Mucosa of descending colon (tissue), 3 donors: ENCODE measurements at regions not wholly inside any gene's neighbourhood (a gene's known extent, or its start where the extent isn't known, plus 50 kb on each side); places are given as distances from the start of the nearest gene placed in this dataset.

Experiments used
- ATAC-seq: fragments of 200-7000 bp; cut with Tn5 transposase; one replicate; pipeline ENCODE4 v1.9.1; 2020; ENCODE audit warnings: mild to moderate bottlenecking, moderate library complexity
- DNase-seq, 3 donors: peaks; one replicate each; pipeline ENCODE4 v3.0.0-alpha.2; 2020
- H3K36me3 ChIP-seq: fragments of 200-600 bp; one replicate; pipeline ENCODE4 v1.8.0; 2021; ENCODE audit warnings: low read depth, mild to moderate bottlenecking
- H3K4me1 ChIP-seq: fragments of 200-600 bp; one replicate; pipeline ENCODE4 v1.8.0; 2021; ENCODE audit warnings: low read depth, mild to moderate bottlenecking
- H3K4me3 ChIP-seq: fragments of 200-600 bp; one replicate; pipeline ENCODE4 v1.8.0; 2021; ENCODE audit warnings: mild to moderate bottlenecking
- H3K9me3 ChIP-seq: fragments of 200-600 bp; one replicate; pipeline ENCODE4 v1.8.0; 2021; ENCODE audit warnings: mild to moderate bottlenecking
- intact Hi-C, 2 donors: fragments of 100-400 bp; cut with DNase I in 1 of 2; cut with micrococcal nuclease in 1 of 2; formaldehyde crosslinking; loops; one replicate each; pipeline versions ENCODE4 v1.11.0 to v1.11.1; 2022; cut with DNase I, micrococcal nuclease
- TF ChIP-seq, protein P1 (sequence below): fragments of 200-600 bp; IDR thresholded peaks from one replicate; pipeline ENCODE4 v1.8.0; 2022; ENCODE audit warnings: antibody characterized with exemption, mild to moderate bottlenecking
- donor health status: DM: no; HTN: no; CAD: no; lungs with moderate emphysema.
- donor health status: DM: no; HTN: no; CAD: no.
- donor health status: DM: no; HTN: yes; CAD: no.

GRCh38 chr1:79422726-79423125 lies 416.2 kb upstream of the ADGRL4 start:
- TF ChIP-seq, protein P1, sequence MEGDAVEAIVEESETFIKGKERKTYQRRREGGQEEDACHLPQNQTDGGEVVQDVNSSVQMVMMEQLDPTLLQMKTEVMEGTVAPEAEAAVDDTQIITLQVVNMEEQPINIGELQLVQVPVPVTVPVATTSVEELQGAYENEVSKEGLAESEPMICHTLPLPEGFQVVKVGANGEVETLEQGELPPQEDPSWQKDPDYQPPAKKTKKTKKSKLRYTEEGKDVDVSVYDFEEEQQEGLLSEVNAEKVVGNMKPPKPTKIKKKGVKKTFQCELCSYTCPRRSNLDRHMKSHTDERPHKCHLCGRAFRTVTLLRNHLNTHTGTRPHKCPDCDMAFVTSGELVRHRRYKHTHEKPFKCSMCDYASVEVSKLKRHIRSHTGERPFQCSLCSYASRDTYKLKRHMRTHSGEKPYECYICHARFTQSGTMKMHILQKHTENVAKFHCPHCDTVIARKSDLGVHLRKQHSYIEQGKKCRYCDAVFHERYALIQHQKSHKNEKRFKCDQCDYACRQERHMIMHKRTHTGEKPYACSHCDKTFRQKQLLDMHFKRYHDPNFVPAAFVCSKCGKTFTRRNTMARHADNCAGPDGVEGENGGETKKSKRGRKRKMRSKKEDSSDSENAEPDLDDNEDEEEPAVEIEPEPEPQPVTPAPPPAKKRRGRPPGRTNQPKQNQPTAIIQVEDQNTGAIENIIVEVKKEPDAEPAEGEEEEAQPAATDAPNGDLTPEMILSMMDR: no peak
- intact Hi-C loops: no loop called here
- DNase-seq (no peak), ATAC-seq (no peak)
- Histone ChIP-seq H3K9me3 (no peaks in the 10 kb centered on the region), H3K36me3 (no peaks in the 10 kb centered on the region), H3K4me3 (no peak overlapping the region), H3K4me1 (no peaks in the 10 kb centered on the region)

GRCh38 chr1:79398501-79398900 lies 392.0 kb upstream of the ADGRL4 start:
- ATAC-seq (no peak), DNase-seq (no peak)

DNA sequence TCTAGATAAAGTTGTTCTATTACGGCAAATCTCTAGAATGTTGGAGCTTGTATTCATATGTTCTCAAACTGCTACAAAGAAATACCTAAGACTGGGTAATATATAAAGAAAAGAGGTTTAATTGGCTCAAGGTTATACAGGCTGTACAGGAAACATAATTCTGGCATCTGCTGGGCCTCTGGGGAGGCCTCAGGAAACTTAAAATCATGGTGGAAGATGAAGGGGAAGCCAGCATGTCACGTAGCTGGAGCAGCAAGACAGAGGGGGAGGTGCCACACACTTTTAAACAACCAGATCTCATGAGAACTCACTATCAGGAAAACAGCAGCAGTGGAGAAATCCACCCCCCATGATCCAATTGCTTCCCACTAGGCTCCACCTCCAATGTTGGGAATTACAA lies 390.4 kb upstream of the ADGRL4 start:
- TF ChIP-seq, protein P1: no peak
- intact Hi-C loops: no loop called here
- DNase-seq: no peak
- ATAC-seq: no peak
- Histone ChIP-seq H3K4me3 (no peak overlapping the region), H3K36me3 (no peaks in the 10 kb centered on the region), H3K9me3 (no peaks in the 10 kb centered on the region), H3K4me1 (no peaks in the 10 kb centered on the region)

More at GRCh38 chr1:79398501-79398900, 392.0 kb upstream of the ADGRL4 start:
- no peaks in the 10 kb centered on the region for H3K4me1 ChIP-seq
- H3K4me3 ChIP-seq: no peak overlapping the region
- TF ChIP-seq, protein P1: no peak
- intact Hi-C loops: no loop called here
- no peaks in the 10 kb centered on the region for H3K36me3 ChIP-seq
- no peaks in the 10 kb centered on the region for H3K9me3 ChIP-seq

- TF ChIP-seq, protein P1: no peak
- ATAC-seq: no peak
- intact Hi-C loops: no loop called here
These were observed 382.3 kb upstream of the ADGRL4 start for GRCh38 chr1:79388694-79389361.

DNA sequence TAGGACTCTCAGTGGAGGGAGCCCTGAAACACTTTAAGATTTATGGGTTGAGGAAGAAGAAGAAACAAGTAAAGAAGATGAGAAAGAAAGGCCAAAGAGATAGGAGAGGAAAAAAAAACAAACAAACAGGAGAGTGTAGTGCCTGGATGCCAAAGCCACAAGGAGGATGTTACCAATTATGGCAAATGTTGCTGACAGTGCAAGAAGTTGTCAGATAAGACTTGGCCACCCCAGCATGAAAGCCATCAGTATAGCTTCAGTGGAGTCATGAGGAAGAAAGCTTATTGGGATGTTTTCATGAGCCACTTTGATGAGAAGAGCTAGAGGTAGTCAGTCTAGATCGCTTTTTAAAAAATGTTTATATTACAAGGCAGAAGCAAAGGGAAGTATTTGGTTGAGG lies 380.2 kb upstream of the ADGRL4 start:
- Histone ChIP-seq H3K4me3 (no peak overlapping the region), H3K9me3 (no peaks in the 10 kb centered on the region), H3K36me3 (no peaks in the 10 kb centered on the region), H3K4me1 (no peaks in the 10 kb centered on the region)
- DNase-seq (no peak), ATAC-seq (no peak)
- intact Hi-C loops: no loop called here
- TF ChIP-seq, protein P1: no peak

More at GRCh38 chr1:79388694-79389361, 382.3 kb upstream of the ADGRL4 start:
- no peaks in the 10 kb centered on the region for H3K4me1 ChIP-seq
- H3K9me3 ChIP-seq: no peaks in the 10 kb centered on the region
- no peak overlapping the region for H3K4me3 ChIP-seq
- DNase-seq: no peak
- H3K36me3 ChIP-seq: no peaks in the 10 kb centered on the region

GRCh38 chr1:79380078-79380477 lies 373.5 kb upstream of the ADGRL4 start:
- no peak for DNase-seq
- TF ChIP-seq, protein P1: no peak
- ATAC-seq: no peak
- Histone ChIP-seq H3K9me3 (no peaks in the 10 kb centered on the region), H3K4me1 (no peaks in the 10 kb centered on the region), H3K36me3 (no peaks in the 10 kb centered on the region), H3K4me3 (no peak overlapping the region)
- intact Hi-C loops: no loop called here
